A549 (cell line): ENCODE measurements at regions not wholly inside any gene's neighbourhood (a gene's known extent, or its start where the extent isn't known, plus 50 kb on each side); places are given as distances from the start of the nearest gene placed in this dataset.

Source experiments
- ATAC-seq, 2 experiments: fragments of 200-7000 bp in 1 of 2; fragments of >200 bp in 1 of 2; cut with Nextera tagmentation in 1 of 2; cut with Tn5 transposase in 1 of 2; 3 replicates each; pipeline versions ENCODE4 v1.8.0 to v1.9.1; 2018 to 2020; ENCODE audit warnings: mild to moderate bottlenecking in 1 of 2, moderate library complexity in 1 of 2
- CTCF ChIA-PET: fragments of 300-600 bp; sonication (Branson Sonifier 250); formaldehyde crosslinking; extraction: SDS; loops from one replicate; lab custom pipeline; 2021; ENCODE audit warnings: antibody characterized with exemption, inconsistent platforms; lab: Yijun Ruan, JAX
- POLR2A ChIA-PET: fragments of 350-600 bp; formaldehyde crosslinking; extraction: SDS; loops from one replicate; lab custom pipeline; 2021; ENCODE audit warnings: antibody characterized with exemption, inconsistent platforms; lab: Yijun Ruan, JAX
- DNase-seq, 2 experiments: peaks; one replicate each; pipeline versions ENCODE4 v3.0.0 to v3.0.0-alpha.2; 2011 to 2016; ENCODE audit warnings: low read depth in 1 of 2, low spot score in 1 of 2
- FAIRE-seq: peaks from 2 replicates; lab custom pipeline; 2011; peaks lifted over from hg19 to GRCh38; lab: Jason Lieb, UNC
- H3K27ac ChIP-seq, 2 experiments: fragments of >200 bp; sonication (Bioruptor Twin); formaldehyde crosslinking; 3 replicates each; pipeline ENCODE4 v1.5.1; 2016 to 2017
- H3K4me1 ChIP-seq: fragments of >200 bp; sonication (Bioruptor Twin); formaldehyde crosslinking; 3 replicates; pipeline ENCODE4 v1.6.1; 2016
- H3K4me2 ChIP-seq: fragments of >200 bp; sonication (Bioruptor Twin); formaldehyde crosslinking; 3 replicates; pipeline ENCODE4 v1.6.1; 2016
- H3K4me3 ChIP-seq: fragments of >200 bp; sonication (Bioruptor Twin); formaldehyde crosslinking; 3 replicates; pipeline ENCODE4 v1.5.1; 2016
- H3K9me3 ChIP-seq: fragments of >200 bp; sonication (Bioruptor Twin); formaldehyde crosslinking; 3 replicates; pipeline ENCODE4 v1.6.1; 2016
- CBX2 ChIP-seq: fragments of 200-600 bp; sonication (generic); IDR thresholded peaks from 2 replicates; pipeline ENCODE4 v1.6.1; 2016; ENCODE audit warnings: low read depth, mild to moderate bottlenecking, borderline replicate concordance
- CBX8 ChIP-seq: fragments of 200-600 bp; sonication (generic); IDR thresholded peaks from 2 replicates; pipeline ENCODE4 v1.6.1; 2016
- CEBPB ChIP-seq, 2 experiments: fragments of >200 bp in 1 of 2; sonication (Bioruptor Twin) in 1 of 2; formaldehyde crosslinking in 1 of 2; IDR thresholded peaks; 2 replicates each; pipeline ENCODE4 v1.6.1; 2012 to 2016
- CHD2 ChIP-seq: fragments of 150-350 bp; IDR thresholded peaks from 2 replicates; pipeline ENCODE4 v1.6.1; 2014; ENCODE audit warnings: low read length; ENCODE audit not compliant: partially characterized antibody
- EP300 ChIP-seq, 2 experiments: fragments of >200 bp; sonication (Bioruptor Twin); formaldehyde crosslinking; IDR thresholded peaks; 2 replicates in 1 of 2; 3 replicates in 1 of 2; pipeline ENCODE4 v1.6.1; 2016 to 2017
- FOSB ChIP-seq: fragments of 250-450 bp; sonication (Bioruptor Pico); IDR thresholded peaks from 2 replicates; pipeline ENCODE4 v1.5.0; 2020; ENCODE audit warnings: mild to moderate bottlenecking, moderate library complexity
- GATA3 ChIP-seq: IDR thresholded peaks from 2 replicates; pipeline ENCODE4 v1.6.1; 2012; ENCODE audit warnings: borderline replicate concordance
- HDAC2 ChIP-seq: fragments of 200-600 bp; sonication (generic); IDR thresholded peaks from 2 replicates; pipeline ENCODE4 v1.6.1; 2016
- HEYL ChIP-seq: fragments of 250-450 bp; sonication (Bioruptor Pico); IDR thresholded peaks from 2 replicates; pipeline ENCODE4 v1.8.0; 2021; ENCODE audit warnings: mild to moderate bottlenecking, moderate library complexity
- HOXA7 ChIP-seq: fragments of 250-450 bp; sonication (Bioruptor Pico); IDR thresholded peaks from 2 replicates; pipeline ENCODE4 v1.5.0; 2020; ENCODE audit warnings: mild to moderate bottlenecking, moderate library complexity
- HOXB5 ChIP-seq: fragments of 250-450 bp; sonication (Bioruptor Pico); IDR thresholded peaks from 2 replicates; pipeline ENCODE4 v1.5.0; 2020; ENCODE audit warnings: mild to moderate bottlenecking, moderate library complexity
- JUN ChIP-seq, 2 experiments: fragments of >200 bp; sonication (Bioruptor Twin); formaldehyde crosslinking; IDR thresholded peaks; 2 replicates in 1 of 2; 3 replicates in 1 of 2; pipeline ENCODE4 v1.6.1; 2016 to 2017
- JUNB ChIP-seq: fragments of >200 bp; sonication (Bioruptor Twin); formaldehyde crosslinking; IDR thresholded peaks from 2 replicates; pipeline ENCODE4 v1.6.1; 2016
- KDM1A ChIP-seq: fragments of 200-600 bp; sonication (generic); IDR thresholded peaks from 2 replicates; pipeline ENCODE4 v1.6.1; 2016; ENCODE audit warnings: low read depth, mild to moderate bottlenecking
- KDM5A ChIP-seq: fragments of 200-600 bp; sonication (generic); IDR thresholded peaks from 2 replicates; pipeline ENCODE4 v1.6.1; 2016; ENCODE audit warnings: antibody characterized with exemption, mild to moderate bottlenecking
- MAZ ChIP-seq: fragments of 150-350 bp; IDR thresholded peaks from 2 replicates; pipeline ENCODE4 v1.6.1; 2014; ENCODE audit warnings: antibody characterized with exemption, low read depth, low read length, borderline replicate concordance
- NPAS2 ChIP-seq: fragments of 250-450 bp; sonication (Bioruptor Pico); IDR thresholded peaks from 2 replicates; pipeline ENCODE4 v1.8.0; 2022; ENCODE audit warnings: mild to moderate bottlenecking, moderate library complexity, borderline replicate concordance
- PHF8 ChIP-seq: fragments of 200-600 bp; sonication (generic); IDR thresholded peaks from 2 replicates; pipeline ENCODE4 v1.6.1; 2016; ENCODE audit warnings: low read depth, mild to moderate bottlenecking, antibody characterized with exemption, moderate library complexity, borderline replicate concordance
- RAD21 ChIP-seq, 2 experiments: fragments of >200 bp in 1 of 2; sonication (Bioruptor Twin) in 1 of 2; formaldehyde crosslinking in 1 of 2; IDR thresholded peaks in 1 of 2; conservative IDR thresholded peaks in 1 of 2; 2 replicates in 1 of 2; 3 replicates in 1 of 2; pipeline ENCODE4 v1.6.1; 2012 to 2018; ENCODE audit warnings: inconsistent platforms in 1 of 2
- RARB ChIP-seq: fragments of 250-450 bp; sonication (Bioruptor Pico); IDR thresholded peaks from 2 replicates; pipeline ENCODE4 v1.8.0; 2021; ENCODE audit warnings: mild to moderate bottlenecking, moderate library complexity
- RCOR1 ChIP-seq: fragments of 150-350 bp; IDR thresholded peaks from 2 replicates; pipeline ENCODE4 v1.6.1; 2014; ENCODE audit warnings: antibody characterized with exemption, low read length, low read depth
- RFX5 ChIP-seq: fragments of 450-650 bp; IDR thresholded peaks from 2 replicates; pipeline ENCODE4 v1.7.1; 2014; ENCODE audit warnings: antibody characterized with exemption, mild to moderate bottlenecking, moderate library complexity
- TFCP2L1 ChIP-seq: fragments of 250-450 bp; sonication (Bioruptor Pico); IDR thresholded peaks from 2 replicates; pipeline ENCODE4 v1.5.0; 2021; ENCODE audit warnings: mild to moderate bottlenecking
- TP53 ChIP-seq: fragments of 250-450 bp; sonication (Bioruptor Pico); IDR thresholded peaks from 2 replicates; pipeline ENCODE4 v1.5.0; 2021; ENCODE audit warnings: mild to moderate bottlenecking, moderate library complexity
- ZFP36 ChIP-seq: fragments of 450-650 bp; IDR thresholded peaks from 2 replicates; pipeline ENCODE4 v1.6.1; 2014; ENCODE audit warnings: borderline replicate concordance; ENCODE audit not compliant: partially characterized antibody
- ZNF302 ChIP-seq: fragments of 250-450 bp; sonication (Bioruptor Pico); IDR thresholded peaks from 2 replicates; pipeline ENCODE4 v1.9.0; 2021; ENCODE audit warnings: inconsistent platforms, mild to moderate bottlenecking, moderate library complexity
- WGBS: methylation state at CpG from one replicate; pipeline ENCODE4 v1.1.6; 2017; ENCODE audit errors: missing lambda C conversion rate; 5-methylcytosine and 5-hydroxymethylcytosine counted together
- TF ChIP-seq, protein P1 (sequence below): fragments of 150-350 bp; IDR thresholded peaks from 2 replicates; pipeline ENCODE4 v1.6.1; 2014; ENCODE audit warnings: low read depth, mild to moderate bottlenecking, low read length
- TF ChIP-seq, protein P2 (sequence below): fragments of >200 bp; sonication (Bioruptor Twin); formaldehyde crosslinking; IDR thresholded peaks from 2 replicates; pipeline ENCODE4 v1.6.1; 2016

DNA sequence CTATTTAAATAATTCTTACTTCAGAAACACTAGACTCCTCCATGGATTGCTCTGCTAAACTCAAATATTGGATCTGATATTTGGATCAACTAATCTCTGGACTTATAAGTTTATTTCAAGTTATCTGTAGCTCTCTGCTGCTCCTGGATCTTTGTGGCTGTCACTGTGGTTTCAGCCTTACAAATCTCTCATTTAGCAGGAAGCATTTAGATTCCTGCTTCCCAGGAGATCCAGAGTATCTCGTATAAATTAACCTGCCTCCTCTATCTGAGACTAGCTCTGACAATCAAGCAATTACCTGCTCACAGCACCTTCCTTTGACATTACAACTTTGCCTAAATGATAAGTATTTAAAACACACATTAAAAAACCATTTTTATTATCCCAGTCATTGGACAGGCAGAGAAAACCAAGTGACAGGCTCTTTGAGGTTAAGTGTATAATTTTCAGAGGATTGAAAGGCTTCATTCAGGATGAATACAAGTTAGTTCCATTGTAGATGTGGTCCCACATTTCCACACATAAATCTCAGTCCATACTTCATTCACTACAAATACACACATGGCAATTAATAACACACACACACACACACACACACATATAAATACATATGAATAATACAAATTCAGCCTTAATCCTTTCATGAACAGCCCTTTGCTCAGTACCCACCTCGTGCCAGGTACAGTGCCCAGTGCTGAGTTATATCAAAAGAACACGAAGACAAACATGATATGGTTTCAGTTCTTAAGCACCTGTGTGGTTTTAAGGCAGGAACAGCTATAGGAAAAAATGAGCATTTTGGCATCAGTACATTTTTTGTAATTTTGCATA, 55.5 kb upstream of the PLCB1 start:
- 10% methylated on average over 3 of the region's 3 CpGs for WGBS
- CTCF ChIA-PET: interaction anchor here (1.0 kb wide), 1 partner anchor 32 kb away, joined by 4 read pairs; no protein-coding TSS in a partner anchor
- FAIRE-seq (no peak), DNase-seq (no peak), ATAC-seq (no peak)
- peaks cover 3% of the 10 kb centered on the region; the same call in 1 of the 3 replicates for H3K4me1 ChIP-seq
- no peak for TF ChIP-seq HOXA7 (CRISPR knock-in tag)
- TF ChIP-seq HOXB5 (CRISPR knock-in tag): no peak
- TF ChIP-seq HDAC2: no peak
- TF ChIP-seq MAZ: no peak
- TF ChIP-seq KDM5A: no peak
- TF ChIP-seq JUN (IDR thresholded peaks at IDR 0.05): no peak
- no peak for TF ChIP-seq CHD2
- no peak for TF ChIP-seq TFCP2L1 (CRISPR knock-in tag)
- TF ChIP-seq, protein P1, sequence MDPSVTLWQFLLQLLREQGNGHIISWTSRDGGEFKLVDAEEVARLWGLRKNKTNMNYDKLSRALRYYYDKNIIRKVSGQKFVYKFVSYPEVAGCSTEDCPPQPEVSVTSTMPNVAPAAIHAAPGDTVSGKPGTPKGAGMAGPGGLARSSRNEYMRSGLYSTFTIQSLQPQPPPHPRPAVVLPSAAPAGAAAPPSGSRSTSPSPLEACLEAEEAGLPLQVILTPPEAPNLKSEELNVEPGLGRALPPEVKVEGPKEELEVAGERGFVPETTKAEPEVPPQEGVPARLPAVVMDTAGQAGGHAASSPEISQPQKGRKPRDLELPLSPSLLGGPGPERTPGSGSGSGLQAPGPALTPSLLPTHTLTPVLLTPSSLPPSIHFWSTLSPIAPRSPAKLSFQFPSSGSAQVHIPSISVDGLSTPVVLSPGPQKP: no peak
- no peak for TF ChIP-seq CBX2
- TF ChIP-seq RCOR1: no peak
- TF ChIP-seq RAD21 (conservative IDR thresholded peaks at IDR 0.05 in 1 of 2, IDR thresholded peaks at IDR 0.05 in 1 of 2): no peak
- TF ChIP-seq CBX8: no peak
- POLR2A ChIA-PET: no interaction called here
- H3K27ac ChIP-seq: no peak overlapping the region
- no peak overlapping the region for H3K4me3 ChIP-seq
- H3K4me2 ChIP-seq: no peak overlapping the region
- no peaks in the 10 kb centered on the region for H3K9me3 ChIP-seq

DNA sequence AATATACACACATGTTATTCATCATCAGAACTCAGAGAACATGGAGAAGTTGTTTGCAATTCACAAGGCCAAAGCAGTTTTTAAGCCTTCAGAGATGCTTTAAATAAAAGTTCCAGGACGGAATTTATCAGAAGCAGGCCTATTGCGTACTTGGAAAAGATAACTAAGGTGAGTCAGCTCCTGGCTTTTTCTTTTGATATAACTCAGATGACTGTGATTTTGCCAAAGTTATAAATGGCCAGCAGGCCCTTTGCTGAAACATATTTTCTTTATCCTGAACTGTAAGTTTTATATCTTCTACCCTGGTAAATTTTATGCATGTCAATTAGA, 55.0 kb upstream of the PLCB1 start:
- FAIRE-seq: no peak
- TF ChIP-seq FOSB (CRISPR knock-in tag) (no peak), CEBPB (IDR thresholded peaks at IDR 0.05) (no peak), TP53 (CRISPR knock-in tag) (no peak), ZFP36 (no peak), CBX8 (no peak), ZNF302 (CRISPR knock-in tag) (no peak), CBX2 (no peak), HOXB5 (CRISPR knock-in tag) (no peak), KDM1A (no peak), GATA3 (no peak), EP300 (IDR thresholded peaks at IDR 0.05) (no peak), RAD21 (conservative IDR thresholded peaks at IDR 0.05 in 1 of 2, IDR thresholded peaks at IDR 0.05 in 1 of 2) (no peak), KDM5A (no peak), CHD2 (no peak)
- TF ChIP-seq, protein P2, sequence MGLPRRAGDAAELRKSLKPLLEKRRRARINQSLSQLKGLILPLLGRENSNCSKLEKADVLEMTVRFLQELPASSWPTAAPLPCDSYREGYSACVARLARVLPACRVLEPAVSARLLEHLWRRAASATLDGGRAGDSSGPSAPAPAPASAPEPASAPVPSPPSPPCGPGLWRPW: no peak
- no peaks in the 10 kb centered on the region for H3K9me3 ChIP-seq
- ATAC-seq: no peak
- H3K4me3 ChIP-seq: no peak overlapping the region
- H3K4me1 ChIP-seq: peaks cover 3% of the 10 kb centered on the region; the same call in 1 of the 3 replicates
- WGBS: 57% methylated on average over 2 of the region's 2 CpGs
- H3K4me2 ChIP-seq: no peak overlapping the region
- no peak overlapping the region for H3K27ac ChIP-seq
- POLR2A ChIA-PET: no interaction called here
- CTCF ChIA-PET: no interaction called here
- DNase-seq: no peak

DNA sequence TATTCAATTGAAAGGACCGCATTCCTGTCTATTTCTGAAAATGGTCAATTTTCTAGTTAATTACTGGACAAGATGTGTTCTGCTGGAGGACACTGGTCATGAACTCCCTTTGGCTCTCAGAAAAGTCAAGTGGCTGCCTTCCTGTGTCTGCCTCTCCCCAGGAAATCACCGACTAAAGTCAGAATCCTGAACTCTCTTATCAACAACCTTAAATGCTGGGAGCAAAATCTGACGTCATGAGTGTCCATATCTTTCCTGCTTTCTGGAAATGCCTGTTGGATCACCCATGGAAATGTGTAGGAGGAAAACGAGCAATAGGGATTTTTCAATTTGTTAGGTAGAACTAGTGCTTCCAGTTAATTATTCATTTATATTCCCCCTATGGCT, 53.5 kb upstream of the PLCB1 start:
- no peak for ATAC-seq
- 11% methylated on average over 4 of the region's 4 CpGs for WGBS
- POLR2A ChIA-PET: no interaction called here
- Histone ChIP-seq H3K9me3 (no peaks in the 10 kb centered on the region), H3K4me3 (no peak overlapping the region), H3K27ac (no peak overlapping the region)
- FAIRE-seq: no peak
- peak in 1 of 2 experiments; percentile 42 for DNase-seq
- TF ChIP-seq RARB (no peak), NPAS2 (CRISPR knock-in tag) (no peak), PHF8 (no peak), JUN (IDR thresholded peaks at IDR 0.05) (no peak), CEBPB (IDR thresholded peaks at IDR 0.05) (no peak), JUNB (no peak), HEYL (CRISPR knock-in tag) (no peak), HOXB5 (CRISPR knock-in tag) (no peak), CBX2 (no peak), CHD2 (no peak), RFX5 (no peak)
- TF ChIP-seq, all 56 proteins: peak for 0
- Histone ChIP-seq H3K4me2 (peak overlapping the region; percentile 19; the same call in 1 of the 3 replicates), H3K4me1 (peaks cover 3% of the 10 kb centered on the region; the same call in 1 of the 3 replicates)
- CTCF ChIA-PET: no interaction called here
